ENCODE measurements at regions not wholly inside any gene's neighbourhood (a gene's known extent, or its start where the extent isn't known, plus 50 kb on each side); places are given as distances from the start of the nearest gene placed in this dataset.

- no peak overlapping the region for H2BK20ac ChIP-seq (ENCODE audit: low read depth, low read length, poor library complexity, severe bottlenecking)
- no peaks in the 10 kb centered on the region for H3K9me3 ChIP-seq (ENCODE audit: control insufficient read depth, low read depth, low read length)
- H3K23me2 ChIP-seq (ENCODE audit: insufficient read length, low read depth, low read length, poor library complexity, severe bottlenecking) = no peaks in the 10 kb centered on the region
- no peaks in the 10 kb centered on the region for H3K27me3 Mint-ChIP-seq (ENCODE audit: low read depth)
- H3K27me3 ChIP-seq (ENCODE audit: insufficient read depth, low read length) = no peaks in the 10 kb centered on the region
- H3K56ac ChIP-seq (ENCODE audit: insufficient read length, low read depth, low read length) = no peak overlapping the region
- no peak overlapping the region for H3K4ac ChIP-seq (ENCODE audit: low read depth, low read length)
- peaks cover 9 to 10% of the 10 kb centered on the region in 2 experiments for H3K4me1 Mint-ChIP-seq
- no peak overlapping the region for H2BK5ac ChIP-seq (ENCODE audit: insufficient read length, low read length)
- TF ChIP-seq CTCF (conservative IDR thresholded peaks at IDR 0.05) = no peak
- no peak overlapping the region for H3K14ac ChIP-seq (ENCODE audit: insufficient read depth, low read length)
- no CpG with 5 or more reads among the region's 2 CpGs for WGBS (ENCODE audit: extremely low coverage, insufficient read length, low lambda C conversion rate)
- no peak overlapping the region for H2AK5ac ChIP-seq (ENCODE audit: insufficient read length, low read length)
- H3K23ac ChIP-seq (ENCODE audit: insufficient read length, low read depth, low read length) = no peak overlapping the region
- H3K79me2 ChIP-seq (ENCODE audit: insufficient read depth, low read length) = no peaks in the 10 kb centered on the region
- no peaks in the 10 kb centered on the region for H3K36me3 Mint-ChIP-seq (ENCODE audit: insufficient read depth in 1 of 3, low read depth in 3 of 3)
- H4K20me1 ChIP-seq (ENCODE audit: control insufficient read depth, insufficient read depth, insufficient read length) = no peaks in the 10 kb centered on the region
- H4K91ac ChIP-seq (ENCODE audit: insufficient read length, low read depth, low read length) = no peak overlapping the region
- no peak overlapping the region for H2BK15ac ChIP-seq (ENCODE audit: low read depth, low read length)
- H3K4me1 ChIP-seq (ENCODE audit: insufficient read depth, low read length) = no peaks in the 10 kb centered on the region
- H3K4me2 ChIP-seq (ENCODE audit: insufficient read depth, insufficient read length, low read length) = no peak overlapping the region
- H3K9me3 Mint-ChIP-seq = no peaks in the 10 kb centered on the region
- H2BK120ac ChIP-seq (ENCODE audit: low read depth, low read length, poor library complexity, severe bottlenecking) = no peak overlapping the region
- no peak overlapping the region for H4K8ac ChIP-seq (replicated peaks; ENCODE audit: insufficient read length, low read depth, low read length)
- no peak for DNase-seq
- H4K5ac ChIP-seq (ENCODE audit: insufficient read length, low read depth, low read length) = no peak overlapping the region
- no peak overlapping the region; a peak in 1 of 7 replicates for H3K27ac Mint-ChIP-seq
- no peak overlapping the region for H3K4me3 Mint-ChIP-seq
- no peak overlapping the region for H2AFZ ChIP-seq (ENCODE audit: low read length)
- no peak overlapping the region for H3K18ac ChIP-seq (ENCODE audit: insufficient read length, low read depth, low read length)
- H2BK12ac ChIP-seq (ENCODE audit: insufficient read length, low read depth, low read length) = no peak overlapping the region
- H3T11ph ChIP-seq (ENCODE audit: low read length) = no peak overlapping the region
- no peaks in the 10 kb centered on the region for H3K79me1 ChIP-seq (ENCODE audit: insufficient read depth, low read depth, low read length, poor library complexity, severe bottlenecking)
- H3K9ac ChIP-seq (ENCODE audit: extremely low read depth, insufficient read length, low read length) = no peak overlapping the region
- no peak overlapping the region for H3K27ac ChIP-seq (ENCODE audit: insufficient read length, low read depth, low read length)
Observed at GRCh38 chr4:174111422-174111821, 172.0 kb downstream of the FBXO8 start.
